GM19452 (cell line): ENCODE measurements at regions not wholly inside any gene's neighbourhood (a gene's known extent, or its start where the extent isn't known, plus 50 kb on each side); places are given as distances from the start of the nearest gene placed in this dataset.

Experiments
- ATAC-seq: cut with Tn5 transposase; IDR thresholded peaks from one replicate; pipeline ENCODE4 v1.9.1; 2021; ENCODE audit not compliant: unreplicated experiment

DNA sequence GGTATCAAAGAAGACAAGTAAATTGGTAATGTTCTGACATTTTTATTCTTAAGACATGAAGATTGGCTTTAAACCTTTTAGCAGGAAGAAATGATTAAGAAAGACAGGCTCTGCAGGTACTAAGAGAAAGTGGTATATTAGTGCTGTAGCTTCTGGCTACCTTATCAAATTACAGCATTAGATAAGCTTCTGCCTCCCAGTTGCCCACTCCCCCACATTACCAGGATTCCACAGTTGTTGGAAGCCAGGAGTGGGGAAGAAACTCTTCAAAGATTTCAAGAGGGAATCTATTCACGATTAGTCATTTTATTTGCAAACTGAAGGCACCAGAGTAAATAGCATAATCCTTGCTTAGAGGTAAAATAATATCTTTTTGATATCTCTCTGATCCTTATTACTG is 274.9 kb downstream of the LMO4 start:
- no peak for ATAC-seq

DNA sequence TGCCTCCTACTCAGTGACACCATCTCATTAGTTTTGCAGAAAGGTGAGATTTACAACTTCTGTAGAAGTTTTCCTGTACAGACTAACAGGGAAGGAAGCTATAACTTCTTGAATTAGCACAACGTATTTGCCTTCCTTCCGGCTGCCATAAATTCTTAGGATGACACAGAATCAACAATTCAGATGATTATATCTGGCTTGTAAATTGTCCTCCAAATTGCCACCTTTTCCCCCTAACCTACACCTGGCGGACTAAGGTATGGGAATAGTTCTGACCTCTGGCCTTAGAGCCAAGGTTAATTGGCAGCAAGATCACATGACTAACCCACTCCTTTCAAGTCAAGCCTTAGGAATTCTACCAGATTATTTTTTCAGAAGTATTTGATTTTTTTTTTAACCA is 284.3 kb downstream of the LMO4 start:
- no peak for ATAC-seq

DNA sequence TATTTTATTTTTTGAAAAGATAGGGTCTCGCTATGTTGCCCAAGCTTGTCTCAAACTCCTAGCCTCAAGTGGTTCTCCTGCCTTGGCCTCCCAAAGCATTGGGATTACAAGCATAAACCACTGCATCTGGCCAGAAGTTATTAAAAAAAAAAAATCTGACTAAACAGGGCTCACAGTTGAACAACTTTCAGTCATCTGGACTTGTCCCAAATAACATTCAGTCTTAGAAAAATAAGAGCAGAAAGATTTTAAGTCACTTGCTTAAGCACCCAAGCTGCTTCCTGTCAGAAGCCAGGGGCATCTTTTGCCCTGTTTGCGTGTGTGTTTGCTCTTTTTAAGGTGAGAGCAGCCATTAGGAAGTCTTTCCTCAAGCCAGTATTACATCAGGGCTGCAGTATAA is 286.8 kb downstream of the LMO4 start:
- no peak for ATAC-seq

DNA sequence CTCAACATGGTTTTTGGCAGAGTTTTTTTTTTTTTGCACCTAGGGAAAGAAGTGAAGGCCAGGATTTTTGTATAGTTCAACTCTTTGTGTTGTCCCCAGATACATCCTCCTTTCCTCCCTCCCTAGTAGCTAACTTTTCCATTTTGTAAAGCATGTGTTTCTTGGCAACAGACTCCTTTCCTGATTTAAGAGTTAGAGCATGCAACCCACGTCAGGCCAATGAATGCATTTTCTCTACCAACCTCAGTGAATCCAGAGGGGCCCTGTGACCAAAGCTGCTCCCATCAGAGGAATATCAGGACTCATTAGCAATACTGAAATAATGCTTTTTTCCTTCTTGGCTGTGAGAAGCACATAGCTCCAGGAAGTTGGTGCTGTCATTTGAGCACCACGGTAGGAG is 287.2 kb downstream of the LMO4 start:
- ATAC-seq, result no peak

DNA sequence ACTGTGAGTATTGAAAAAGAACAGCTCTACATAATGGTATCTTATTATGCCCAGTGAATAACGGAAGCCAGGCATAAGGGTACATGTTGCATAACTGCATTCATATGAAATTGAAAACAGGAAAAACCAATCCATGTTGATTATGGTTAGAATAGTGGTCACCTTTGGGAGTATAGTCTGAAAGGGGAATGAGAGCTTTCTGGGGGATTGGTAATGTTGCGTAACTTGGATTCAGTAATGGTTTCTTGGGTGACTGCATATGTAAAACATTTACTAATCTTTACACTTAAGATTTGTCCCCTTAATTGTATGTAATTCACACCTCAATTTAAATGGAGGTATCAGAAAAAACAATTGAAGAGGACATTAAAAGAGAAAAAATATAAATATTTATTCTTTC is 292.1 kb downstream of the LMO4 start:
- no peak for ATAC-seq

DNA sequence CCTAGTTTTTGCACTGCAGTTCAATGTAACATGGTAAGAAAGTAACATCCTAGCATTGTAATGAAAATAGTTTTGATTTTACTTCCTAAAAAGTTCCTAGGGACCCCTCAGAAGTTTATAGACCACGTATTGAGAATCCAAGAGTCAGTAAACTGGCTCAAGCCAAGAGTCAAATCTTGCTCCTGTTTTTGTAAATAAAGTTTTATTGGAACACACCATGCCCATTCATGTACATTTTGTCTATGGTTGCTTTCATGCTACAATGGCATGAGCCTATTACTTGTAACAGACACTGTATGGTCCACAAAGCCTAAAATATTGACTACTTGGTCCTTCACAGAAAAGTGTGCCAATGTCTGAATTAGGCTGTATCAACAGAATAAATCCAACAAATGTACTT is 301.0 kb downstream of the LMO4 start:
- no peak for ATAC-seq

DNA sequence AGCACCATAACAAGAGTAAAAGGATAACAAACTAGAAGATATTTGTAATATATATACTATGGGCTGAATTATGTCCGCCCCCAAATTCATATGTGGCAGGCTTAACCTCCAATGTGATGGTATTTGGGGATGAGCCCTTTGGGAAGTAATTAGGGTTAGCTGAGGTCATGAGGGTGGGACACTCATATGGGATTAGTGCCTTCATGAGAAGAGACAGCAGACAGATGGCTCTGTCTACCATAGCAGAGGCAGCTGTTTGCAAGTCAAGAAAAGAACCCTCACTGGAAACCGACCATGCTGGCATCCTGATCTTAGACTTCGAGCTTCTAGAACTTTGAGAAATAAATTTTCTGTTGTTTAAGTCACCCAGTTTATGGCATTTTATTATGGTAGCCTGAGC is 303.6 kb downstream of the LMO4 start:
- ATAC-seq, result no peak

DNA sequence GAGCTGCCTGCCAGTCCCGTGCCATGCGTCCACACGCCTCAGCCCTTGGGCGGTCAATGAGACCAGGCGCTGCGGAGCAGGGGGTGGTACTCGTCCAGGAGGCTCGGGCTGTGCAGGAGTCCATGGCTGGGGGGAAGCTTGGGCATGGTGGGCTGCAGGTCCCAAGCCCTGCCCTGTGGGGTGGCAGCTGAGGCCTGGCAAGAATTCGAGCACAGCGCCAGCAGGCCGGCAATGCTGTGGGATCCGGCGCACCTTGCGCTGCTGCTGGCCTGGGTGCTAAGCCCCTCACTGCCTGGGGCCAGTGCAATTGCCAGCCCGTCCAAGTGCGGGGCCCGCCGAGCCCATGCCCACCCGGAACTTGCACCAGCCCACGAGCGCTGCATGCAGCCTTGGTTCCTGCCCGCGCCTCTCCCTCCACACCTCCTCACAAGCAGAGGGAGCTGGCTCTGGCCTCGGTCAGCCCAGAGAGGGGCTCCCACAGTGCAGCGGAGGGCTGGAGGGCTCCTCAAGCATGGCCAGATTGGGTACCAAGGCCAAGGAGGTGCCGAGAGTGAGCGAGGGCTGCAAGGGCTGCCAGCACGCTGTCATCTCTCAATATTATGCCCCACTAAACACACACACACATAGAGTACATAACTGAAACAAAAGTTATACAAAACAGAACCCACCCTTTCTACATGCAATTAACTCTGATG is 307.7 kb downstream of the LMO4 start:
- ATAC-seq, result no peak

DNA sequence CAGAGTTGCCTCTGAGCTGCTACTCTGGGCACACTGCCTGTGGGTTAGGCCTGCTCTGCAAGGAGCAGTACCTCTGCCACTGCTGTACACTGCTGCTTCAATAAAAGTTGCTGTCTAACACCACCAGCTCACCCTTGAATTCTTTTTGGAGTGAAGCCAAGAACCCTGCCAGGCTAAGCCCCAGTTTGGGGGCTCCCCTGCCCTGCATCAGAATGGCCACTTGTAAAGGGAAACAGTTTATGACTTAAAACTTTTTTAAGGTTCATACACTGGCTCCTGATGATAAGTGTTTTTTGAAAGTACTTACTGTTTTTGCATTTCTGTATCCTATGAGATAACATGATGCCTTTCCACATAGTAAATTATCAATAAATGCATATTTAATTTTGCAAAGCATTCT is 310.0 kb downstream of the LMO4 start:
- no peak for ATAC-seq

DNA sequence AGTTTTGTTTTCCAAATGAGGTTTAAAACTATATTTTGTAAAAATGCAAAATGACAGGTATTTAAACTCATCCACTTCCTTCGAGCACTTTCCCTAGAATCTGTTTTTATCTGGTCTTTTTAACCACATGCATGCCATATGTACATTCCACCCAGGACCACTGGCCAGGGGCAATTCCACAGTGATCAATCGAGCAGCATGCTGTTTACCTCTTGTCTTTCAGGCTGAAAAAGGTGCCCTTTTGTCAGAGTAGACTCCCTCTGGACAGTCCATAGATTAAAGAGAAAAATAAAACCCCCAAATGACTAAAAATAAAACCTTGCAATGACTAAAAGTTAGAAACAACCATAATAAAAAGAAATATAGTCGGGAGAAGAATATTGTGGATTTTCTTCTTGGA is 313.3 kb downstream of the LMO4 start:
- ATAC-seq, result no peak

DNA sequence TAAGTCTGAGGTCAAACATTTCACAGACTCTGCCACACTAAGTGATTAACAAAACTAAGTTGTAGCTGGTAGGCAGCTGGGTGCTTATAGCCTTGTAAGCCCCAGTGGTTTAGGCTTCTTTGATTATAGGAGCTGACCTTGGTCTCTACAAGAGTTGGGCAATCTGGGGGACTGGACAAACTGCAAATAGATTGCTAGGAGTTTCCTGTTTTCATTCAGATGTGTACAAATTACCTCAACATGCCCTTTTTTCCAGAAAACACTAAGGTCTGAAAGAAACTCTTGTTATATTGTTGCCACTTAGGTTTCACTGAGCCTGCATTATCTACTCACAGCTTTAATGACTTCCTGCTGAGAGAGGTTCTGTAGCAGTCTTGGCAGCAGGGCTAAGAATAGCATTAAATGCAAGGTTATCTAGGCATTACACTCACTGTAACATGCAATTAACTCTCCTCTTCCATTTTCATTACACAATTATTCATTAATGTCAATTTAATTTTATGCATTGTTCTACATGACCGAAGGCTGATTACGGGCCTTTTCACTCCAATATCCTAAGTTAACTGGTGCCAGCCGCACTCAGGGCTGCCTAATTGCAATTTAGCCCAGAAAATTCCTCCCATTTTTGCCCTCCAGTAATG is 314.0 kb downstream of the LMO4 start:
- ATAC-seq, result no peak

DNA sequence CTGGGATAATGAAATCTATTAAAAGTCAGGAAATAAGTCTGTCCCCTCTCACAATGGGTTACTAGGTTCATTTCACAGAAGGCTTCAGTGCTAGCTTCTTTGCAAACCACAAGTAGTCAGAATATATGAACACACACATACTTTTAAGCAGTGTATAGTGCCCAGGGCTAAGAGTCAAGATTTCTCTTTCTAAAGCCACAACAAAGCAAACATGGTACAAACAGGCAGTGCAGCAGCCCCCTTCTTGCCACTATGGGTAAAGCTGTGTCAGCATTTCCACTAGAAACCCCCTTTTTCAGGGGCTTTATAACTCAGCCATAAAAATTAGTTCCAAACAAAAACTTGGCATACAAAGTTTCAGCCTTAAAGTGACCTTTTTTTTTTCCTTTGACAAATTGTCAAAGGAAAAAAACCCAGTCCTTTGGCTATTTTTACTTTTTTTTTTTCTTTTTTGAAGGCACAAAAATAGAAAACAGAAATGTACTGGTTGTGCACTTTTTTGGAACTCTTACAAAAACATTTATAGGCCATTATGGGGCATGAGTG is 315.4 kb downstream of the LMO4 start:
- no peak for ATAC-seq

DNA sequence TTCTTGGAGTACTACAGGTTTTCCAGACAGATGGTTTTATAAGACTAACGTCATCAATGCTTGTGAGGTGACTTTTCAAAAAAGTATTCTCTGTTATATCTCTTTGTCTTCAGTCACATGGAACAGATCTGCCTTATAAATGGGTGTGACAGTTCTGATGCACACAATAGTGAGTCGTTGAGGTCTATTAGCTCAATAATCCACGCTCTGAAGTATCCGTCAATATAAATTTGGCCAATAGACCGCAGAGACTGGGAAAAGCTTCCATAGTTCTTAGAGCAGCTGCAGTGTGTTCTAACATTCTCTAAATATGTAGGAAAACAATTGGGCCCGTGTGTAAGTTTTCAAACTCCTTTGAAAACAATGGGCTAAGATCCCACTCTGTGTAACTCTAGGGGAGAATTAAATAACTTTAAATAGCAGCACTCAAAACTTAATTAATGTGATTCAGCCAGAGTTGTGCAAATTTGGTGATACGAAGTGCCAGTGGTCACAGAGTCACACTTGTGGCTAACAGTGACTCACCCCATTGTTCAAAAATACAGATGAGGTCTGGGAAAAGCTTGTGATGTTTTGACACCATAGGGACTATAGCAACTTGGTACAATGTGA is 316.0 kb downstream of the LMO4 start:
- no peak for ATAC-seq

DNA sequence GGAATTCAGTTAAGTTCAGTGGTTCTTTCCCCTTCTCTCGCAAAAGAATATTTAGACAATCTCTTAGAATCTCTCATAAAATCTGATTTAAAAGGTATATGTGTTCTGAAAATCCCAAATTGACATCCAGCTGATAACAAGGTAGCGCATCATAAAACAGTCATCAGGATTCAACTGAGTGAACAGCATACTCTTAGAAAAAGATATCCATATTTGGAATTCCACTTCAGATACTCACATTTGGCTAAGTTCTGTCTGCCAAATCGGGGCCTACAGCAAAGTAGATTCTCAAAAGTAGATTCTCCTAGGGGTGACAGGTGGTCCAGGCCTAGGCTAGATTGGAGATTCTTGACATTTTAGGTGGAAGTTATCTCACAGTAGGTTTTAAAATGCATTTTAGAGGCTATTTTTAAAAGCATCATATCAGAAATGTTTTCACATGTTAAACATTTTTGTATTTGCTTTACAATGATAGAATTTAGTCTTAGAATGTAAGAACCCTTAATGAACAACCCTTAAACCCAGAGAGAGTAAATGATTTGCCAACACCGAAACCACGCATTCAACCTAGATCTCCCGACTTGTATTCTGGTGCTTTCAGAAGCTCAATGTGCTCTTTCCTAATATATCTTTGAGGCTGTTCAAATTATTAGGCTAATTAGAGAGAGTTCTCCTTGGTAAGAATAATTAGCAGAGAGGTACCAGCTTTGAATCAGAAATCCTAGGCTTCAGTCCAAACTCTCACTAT is 318.9 kb downstream of the LMO4 start:
- ATAC-seq, result peak; percentile 56

DNA sequence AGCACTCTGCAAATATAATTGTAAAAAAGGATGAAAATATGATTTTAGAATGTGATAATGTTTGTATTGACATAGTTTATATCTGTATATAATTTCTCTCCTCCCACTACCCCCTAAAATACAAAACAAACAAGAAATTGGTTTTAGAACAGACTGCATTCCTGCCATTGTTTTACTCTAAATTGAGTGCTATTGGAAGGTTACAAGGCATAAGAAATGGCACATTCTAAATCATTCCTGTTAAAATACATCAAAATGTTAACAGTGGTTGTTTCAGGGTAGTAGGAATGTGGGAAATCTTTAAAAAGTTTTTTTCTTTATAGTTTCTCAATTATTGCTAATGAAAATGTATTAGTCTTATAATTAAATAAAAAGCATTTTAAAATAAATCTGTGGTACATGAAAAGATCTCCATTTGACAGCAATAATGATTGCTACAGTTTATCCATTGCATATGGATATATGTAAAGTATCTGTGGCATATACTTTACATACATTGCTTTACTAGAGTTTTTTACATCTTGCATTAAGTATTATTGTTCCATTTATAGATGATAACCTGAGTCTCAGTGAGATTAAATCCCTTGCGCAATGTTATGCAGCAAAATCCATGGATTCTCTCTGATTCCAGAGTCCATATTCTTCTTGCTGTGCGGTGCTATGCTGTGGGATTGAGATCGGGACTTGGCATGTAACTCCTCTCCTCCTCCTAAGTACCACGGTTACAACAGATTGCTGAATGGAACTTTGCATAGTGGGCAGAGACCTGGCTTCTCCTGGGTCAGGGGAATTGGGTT is 319.8 kb downstream of the LMO4 start:
- ATAC-seq, result no peak

DNA sequence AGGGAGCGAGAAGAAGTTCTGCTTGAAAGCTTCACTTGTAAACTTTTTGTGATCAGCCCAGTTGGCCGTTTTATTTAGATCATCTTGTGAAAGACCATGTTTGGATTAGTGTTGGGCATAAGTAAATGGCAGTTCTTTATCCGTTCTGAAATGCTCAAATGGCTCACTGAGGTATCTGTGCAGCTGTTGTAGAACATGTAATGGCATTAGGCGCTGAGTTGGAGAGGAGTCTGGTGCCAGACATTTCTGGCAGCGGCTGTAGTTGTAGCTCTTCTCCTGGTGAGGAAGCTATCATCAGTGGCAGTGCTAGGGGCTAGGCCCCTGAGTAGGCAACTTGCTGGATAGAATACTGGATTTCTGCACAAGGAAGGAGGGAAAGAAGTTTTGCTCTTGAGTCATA is 321.6 kb downstream of the LMO4 start:
- no peak for ATAC-seq

DNA sequence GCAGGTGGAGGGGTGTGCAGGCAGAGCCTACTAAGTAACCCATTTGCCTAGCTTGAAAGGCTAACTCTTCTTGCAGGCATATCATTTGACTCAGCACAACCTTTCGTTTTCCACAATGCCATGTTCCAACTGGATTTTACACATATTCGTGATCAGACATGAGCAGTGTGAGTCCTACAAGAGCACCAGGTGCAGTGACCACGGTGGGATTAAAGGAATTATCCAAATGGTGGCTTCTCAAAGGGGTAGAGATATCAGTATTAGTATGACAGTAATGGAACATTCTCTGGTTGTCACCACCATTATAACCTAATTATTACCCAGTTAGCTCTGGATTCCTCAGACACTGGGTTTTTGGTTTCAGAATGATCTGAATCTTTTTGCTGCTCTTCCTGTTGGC is 323.5 kb downstream of the LMO4 start:
- no peak for ATAC-seq

DNA sequence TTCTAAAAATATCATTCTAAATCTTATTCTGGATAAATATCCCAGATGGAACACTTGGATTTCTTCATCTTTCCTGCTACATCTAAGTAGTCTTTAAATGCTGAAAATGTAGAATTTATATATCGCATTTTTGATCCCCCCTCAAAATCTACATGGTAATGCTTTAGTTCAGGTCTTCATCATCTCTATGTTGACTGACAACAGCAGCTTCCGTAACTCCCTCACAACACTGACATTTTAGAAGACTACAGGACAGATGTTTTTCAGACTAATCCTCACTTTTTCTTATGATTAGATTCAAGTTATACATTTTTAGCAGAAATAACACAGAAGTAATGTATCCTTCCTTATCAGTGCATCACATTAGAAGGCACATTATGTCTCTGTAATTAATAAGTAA is 336.5 kb downstream of the LMO4 start:
- no peak for ATAC-seq

DNA sequence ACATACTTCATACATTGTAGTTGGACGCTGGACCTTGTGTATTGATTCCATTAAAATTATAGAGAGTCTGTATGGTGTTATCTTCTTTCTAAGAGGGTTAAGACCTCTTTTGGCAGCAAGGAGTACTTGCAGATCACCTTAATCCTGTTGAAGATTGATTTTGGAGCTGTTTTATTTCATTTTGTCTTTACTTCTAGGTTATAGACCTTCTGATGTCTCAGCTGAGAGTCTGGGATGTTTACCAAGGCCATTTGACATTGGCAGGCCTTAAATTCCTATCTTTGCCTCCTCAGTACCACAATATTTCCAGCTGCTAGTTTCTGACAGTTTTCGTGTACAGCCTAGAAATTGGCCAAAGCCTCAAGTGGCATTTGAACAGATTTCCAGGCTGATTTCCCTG is 338.0 kb downstream of the LMO4 start:
- no peak for ATAC-seq

DNA sequence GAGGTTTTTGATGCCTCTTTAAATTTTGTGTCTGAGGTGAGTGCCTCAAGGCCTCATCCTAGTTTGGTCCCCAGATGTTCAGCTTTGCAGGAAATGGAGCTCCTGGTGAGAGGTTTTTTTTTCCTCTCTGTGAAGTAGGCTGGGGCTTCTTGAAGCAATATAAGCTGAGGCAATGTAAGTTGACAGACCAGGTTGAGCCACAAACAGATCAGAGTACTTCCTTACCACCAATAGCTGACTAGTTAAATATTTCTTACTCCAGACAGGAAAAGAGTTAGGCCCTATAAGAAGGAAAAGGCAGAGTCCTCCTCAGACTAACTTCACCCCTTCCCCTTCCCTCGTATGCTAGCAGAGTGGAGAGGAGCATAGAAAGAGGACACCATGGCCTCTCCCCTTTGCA is 341.0 kb downstream of the LMO4 start:
- ATAC-seq, result no peak

DNA sequence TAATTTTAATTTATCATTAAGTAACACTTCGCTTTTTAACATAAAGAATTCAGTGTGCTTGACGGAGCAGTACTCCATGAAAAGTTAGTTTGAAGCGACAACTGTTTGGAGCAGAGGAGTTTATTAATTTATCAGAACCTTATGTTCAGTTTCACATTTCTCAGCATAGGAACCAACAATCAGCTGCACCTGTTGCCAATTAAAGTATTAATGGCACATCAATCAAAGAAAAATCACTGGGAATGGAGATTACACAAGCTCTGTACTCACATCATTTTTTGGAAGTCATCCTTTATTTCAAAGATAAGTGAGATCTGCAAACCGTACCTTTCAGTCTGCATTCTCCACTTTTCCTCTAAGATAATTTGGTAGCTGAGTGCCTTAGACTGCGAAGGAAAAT is 344.6 kb downstream of the LMO4 start:
- ATAC-seq, result no peak
